GM12875 (cell line): ENCODE measurements at regions not wholly inside any gene's neighbourhood (a gene's known extent, or its start where the extent isn't known, plus 50 kb on each side); places are given as distances from the start of the nearest gene placed in this dataset.
"Not testable (repeated sequence)": the region's sequence is repeated elsewhere in the genome, so short reads cannot be mapped to it uniquely, and the experiment has no call there.

Source experiments
- H3K4me3 ChIP-seq: one replicate; pipeline ENCODE4 v1.5.1; 2011; ENCODE audit warnings: low read depth, low read length, control low read depth
- TF ChIP-seq, protein P1 (sequence below): IDR thresholded peaks from 2 replicates; pipeline ENCODE4 v1.5.1; 2011; ENCODE audit warnings: low read depth, mild to moderate bottlenecking, control low read depth, inconsistent platforms, low read length, moderate library complexity, borderline replicate concordance; ENCODE audit not compliant: insufficient read depth

DNA sequence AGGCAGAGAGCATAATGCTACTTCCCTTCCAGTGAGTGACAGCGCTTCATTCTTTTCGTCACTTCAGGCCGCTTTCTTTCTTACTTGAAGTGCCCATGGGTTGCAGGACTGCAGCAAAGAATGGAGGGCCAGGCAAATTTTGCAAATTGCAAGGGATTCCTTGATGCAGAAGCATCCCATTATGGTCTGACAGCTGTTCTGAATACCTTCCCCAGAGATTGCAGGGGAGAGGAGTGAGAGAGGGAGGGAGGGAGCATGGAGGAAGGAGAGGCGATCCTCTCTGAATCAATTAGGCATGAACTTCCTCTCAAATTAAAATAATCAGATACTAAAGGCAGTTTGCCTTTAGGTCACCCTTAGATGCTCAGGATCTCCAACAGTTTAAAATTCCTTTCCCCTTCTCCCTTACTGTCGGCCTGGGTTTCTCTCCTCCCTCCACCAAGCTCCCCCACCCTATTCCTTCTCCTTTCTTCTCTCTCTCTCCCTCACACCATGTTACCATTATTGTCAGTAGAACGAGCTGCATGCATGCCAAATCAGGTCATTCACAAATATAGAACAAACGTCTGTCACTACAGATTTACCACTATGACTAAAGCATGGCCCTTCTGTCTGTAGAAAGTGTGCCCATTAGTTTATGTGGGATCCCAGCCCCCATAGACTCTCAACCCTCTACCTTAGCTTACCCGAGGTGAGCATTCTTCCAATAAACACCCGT lies 289.2 kb downstream of the CD83 start:
- H3K4me3 ChIP-seq: no peak overlapping the region
- TF ChIP-seq, protein P1, sequence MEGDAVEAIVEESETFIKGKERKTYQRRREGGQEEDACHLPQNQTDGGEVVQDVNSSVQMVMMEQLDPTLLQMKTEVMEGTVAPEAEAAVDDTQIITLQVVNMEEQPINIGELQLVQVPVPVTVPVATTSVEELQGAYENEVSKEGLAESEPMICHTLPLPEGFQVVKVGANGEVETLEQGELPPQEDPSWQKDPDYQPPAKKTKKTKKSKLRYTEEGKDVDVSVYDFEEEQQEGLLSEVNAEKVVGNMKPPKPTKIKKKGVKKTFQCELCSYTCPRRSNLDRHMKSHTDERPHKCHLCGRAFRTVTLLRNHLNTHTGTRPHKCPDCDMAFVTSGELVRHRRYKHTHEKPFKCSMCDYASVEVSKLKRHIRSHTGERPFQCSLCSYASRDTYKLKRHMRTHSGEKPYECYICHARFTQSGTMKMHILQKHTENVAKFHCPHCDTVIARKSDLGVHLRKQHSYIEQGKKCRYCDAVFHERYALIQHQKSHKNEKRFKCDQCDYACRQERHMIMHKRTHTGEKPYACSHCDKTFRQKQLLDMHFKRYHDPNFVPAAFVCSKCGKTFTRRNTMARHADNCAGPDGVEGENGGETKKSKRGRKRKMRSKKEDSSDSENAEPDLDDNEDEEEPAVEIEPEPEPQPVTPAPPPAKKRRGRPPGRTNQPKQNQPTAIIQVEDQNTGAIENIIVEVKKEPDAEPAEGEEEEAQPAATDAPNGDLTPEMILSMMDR: no peak

DNA sequence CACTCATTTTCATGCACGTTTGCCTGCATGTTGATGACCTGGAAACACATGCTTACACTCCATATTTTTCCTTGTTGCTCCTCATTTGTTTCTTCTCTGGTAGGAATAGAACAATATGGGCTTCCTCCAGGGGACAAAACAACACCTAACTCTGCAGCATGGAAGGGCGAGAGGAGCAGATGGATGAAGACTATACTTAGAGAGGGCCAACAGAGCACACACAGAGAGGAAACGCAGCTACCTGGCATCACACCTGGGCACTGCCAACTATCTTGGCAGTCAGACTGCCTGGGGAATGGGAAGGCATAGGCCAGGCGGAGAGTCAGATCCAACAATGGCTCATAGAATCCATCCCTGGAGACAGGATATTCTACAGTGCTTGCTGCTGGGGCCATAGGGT lies 290.9 kb downstream of the CD83 start:
- H3K4me3 ChIP-seq: no peak overlapping the region
- TF ChIP-seq, protein P1: no peak

DNA sequence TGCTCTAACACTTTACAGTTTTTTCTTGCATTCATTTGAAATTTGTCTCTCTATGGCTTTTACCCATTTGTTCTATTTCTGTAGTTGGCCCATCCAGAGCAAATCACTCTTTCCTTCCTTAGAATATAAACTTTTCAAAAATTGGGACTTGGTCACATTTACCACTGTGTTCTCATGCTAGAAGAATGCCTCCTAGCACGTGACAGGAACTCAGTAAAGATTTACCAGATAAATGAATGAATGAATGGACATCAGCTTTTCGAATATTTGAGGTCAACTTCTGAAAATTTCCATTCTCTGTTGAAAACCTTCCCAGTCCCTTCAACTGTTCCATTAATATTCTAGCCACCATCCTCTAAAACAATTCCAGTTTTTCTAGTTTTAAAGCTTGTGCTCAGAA lies 294.5 kb downstream of the CD83 start:
- TF ChIP-seq, protein P1: no peak
- H3K4me3 ChIP-seq: no peak overlapping the region

DNA sequence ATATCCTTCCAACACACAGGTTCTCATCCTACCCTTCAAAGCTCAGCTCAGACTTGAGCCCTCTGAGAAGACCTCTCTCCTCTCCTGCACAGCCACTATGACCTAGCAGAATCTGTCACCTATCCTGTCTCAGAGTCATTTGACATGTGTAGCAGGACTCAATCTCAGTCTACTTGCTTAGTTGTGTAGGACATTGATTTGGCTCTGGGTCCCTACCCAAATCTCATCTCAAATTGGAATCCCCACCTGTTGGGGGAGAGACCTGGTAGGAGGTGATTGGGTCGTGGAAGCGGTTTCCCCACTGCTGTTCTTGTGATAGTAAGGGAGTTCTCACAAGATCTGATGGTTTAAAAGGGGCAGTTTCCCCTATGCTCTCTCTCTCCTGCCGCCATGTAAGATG lies 297.9 kb downstream of the CD83 start:
- no peak overlapping the region for H3K4me3 ChIP-seq
- TF ChIP-seq, protein P1: no peak

DNA sequence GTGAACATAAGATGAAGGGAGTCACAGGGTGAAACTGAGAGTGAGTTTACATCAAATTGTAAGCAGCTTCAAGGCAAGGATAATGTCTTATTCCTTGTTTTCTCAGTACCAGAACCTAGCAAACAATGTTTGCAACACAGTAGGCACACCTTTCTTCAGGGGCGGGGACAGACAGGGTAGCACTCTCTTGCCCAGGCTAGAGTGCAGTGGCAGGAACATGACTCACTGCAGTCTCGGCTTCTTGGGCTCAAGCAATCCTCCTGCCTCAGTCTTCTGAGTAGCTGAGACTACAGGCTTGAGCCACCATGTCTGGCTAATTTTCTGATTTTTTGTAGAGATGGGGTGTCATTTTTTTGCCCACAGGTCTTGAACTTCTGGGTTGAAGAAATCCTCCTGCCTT lies 299.8 kb downstream of the CD83 start:
- TF ChIP-seq, protein P1: no peak
- H3K4me3 ChIP-seq: no peak overlapping the region

DNA sequence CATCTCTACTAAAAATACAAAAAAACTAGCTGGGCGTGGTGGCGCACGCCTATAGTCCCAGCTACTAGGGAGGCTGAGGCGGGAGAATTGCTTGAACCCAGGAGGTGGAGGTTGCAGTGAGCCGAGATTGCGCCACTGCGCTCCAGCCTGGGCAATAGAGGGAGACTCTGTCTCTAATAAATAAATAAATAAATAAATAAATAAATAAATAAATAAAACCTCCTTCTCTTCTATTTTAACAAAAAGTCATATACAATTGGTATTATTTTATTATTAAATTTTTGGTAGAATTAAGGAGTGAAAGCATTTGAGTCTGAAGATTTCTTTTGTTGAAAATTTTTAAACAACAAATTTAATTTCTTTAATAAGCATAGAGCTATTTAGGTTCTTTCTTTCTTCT lies 301.7 kb downstream of the CD83 start:
- not testable (repeated sequence) for H3K4me3 ChIP-seq

DNA sequence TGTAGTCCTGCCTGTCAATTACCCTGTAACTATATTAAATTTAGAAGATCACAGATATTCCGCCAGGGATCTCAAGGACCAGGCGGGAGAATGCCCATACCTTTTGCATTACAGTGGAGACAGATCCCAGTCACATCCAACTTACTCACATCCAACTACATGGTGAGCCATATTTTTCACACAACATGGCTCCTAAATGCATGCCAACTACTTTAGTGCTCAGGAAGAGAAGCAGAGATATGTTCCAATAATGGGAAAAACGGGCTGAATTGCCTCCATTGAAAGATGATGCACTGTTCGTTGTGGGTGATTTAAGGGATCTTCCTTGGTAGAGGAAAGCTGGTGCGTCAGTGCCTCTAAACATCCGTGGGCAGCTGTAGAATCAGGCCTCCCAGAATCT lies 304.5 kb downstream of the CD83 start:
- TF ChIP-seq, protein P1: no peak
- no peak overlapping the region for H3K4me3 ChIP-seq
